ENCODE measurements at regions not wholly inside any gene's neighbourhood (a gene's known extent, or its start where the extent isn't known, plus 50 kb on each side); places are given as distances from the start of the nearest gene placed in this dataset.

GRCh38 chr15:98503970-98504369 lies 144.4 kb upstream of the IGF1R start:
- intact Hi-C loops (cut with DNase I) = no loop called here
- Histone ChIP-seq H3K27ac (peak overlapping the region in 2 of 4 donors; percentile 4 to 54), H3K4me3 (no peak overlapping the region), H3K27me3 (no peaks in the 10 kb centered on the region), H3K9me3 (peaks cover 0 to 6% (median 1%) of the 10 kb centered on the region in 4 donors), H3K4me1 (peaks cover 0 to 10% (median 6%) of the 10 kb centered on the region in 4 donors), H3K36me3 (no peaks in the 10 kb centered on the region)
- TF ChIP-seq POLR2AphosphoS5 (IDR thresholded peaks at IDR 0.05) (peak in 2 of 4 donors; percentile 30 to 35), POLR2A (IDR thresholded peaks at IDR 0.05) (no peak)
- DNase-seq = no peak
- 17 to 49% methylated on average over 8 of the region's 8 CpGs for WGBS, 2 donors

- Histone ChIP-seq H3K27ac (no peak overlapping the region), H3K4me1 (peaks cover 0 to 10% (median 6%) of the 10 kb centered on the region in 4 donors), H3K4me3 (no peak overlapping the region), H3K9me3 (peaks cover 0 to 1% (median 0%) of the 10 kb centered on the region in 4 donors), H3K27me3 (no peaks in the 10 kb centered on the region), H3K36me3 (no peaks in the 10 kb centered on the region)
- TF ChIP-seq EP300 (IDR thresholded peaks at IDR 0.05) (no peak), CTCF (IDR thresholded peaks at IDR 0.05) (no peak), POLR2A (IDR thresholded peaks at IDR 0.05) (no peak), POLR2AphosphoS5 (IDR thresholded peaks at IDR 0.05) (no peak)
- DNase-seq = no peak
- intact Hi-C loops (cut with DNase I) = no loop called here
- 87 to 88% methylated on average over 9 of the region's 9 CpGs for WGBS, 2 donors
Measured at GRCh38 chr15:98504998-98505397, 143.3 kb upstream of the IGF1R start.

GRCh38 chr15:98505611-98506031 lies 142.7 kb upstream of the IGF1R start:
- intact Hi-C loops (cut with DNase I) = no loop called here

GRCh38 chr15:98506172-98506571 lies 142.2 kb upstream of the IGF1R start:
- intact Hi-C loops (cut with DNase I) = no loop called here
- Histone ChIP-seq H3K4me3 (no peak overlapping the region), H3K4me1 (peaks cover 0 to 10% (median 6%) of the 10 kb centered on the region in 4 donors), H3K27ac (peak overlapping the region in 1 of 4 donors; percentile 27), H3K27me3 (no peaks in the 10 kb centered on the region), H3K36me3 (no peaks in the 10 kb centered on the region), H3K9me3 (no peaks in the 10 kb centered on the region)
- no peak for TF ChIP-seq POLR2A (IDR thresholded peaks at IDR 0.05)
- TF ChIP-seq CTCF (IDR thresholded peaks at IDR 0.05) = no peak
- TF ChIP-seq POLR2AphosphoS5 (IDR thresholded peaks at IDR 0.05) = no peak
- TF ChIP-seq EP300 (IDR thresholded peaks at IDR 0.05) = no peak
- WGBS, 2 donors = 87 to 91% methylated on average over 7 of the region's 7 CpGs
- no peak for DNase-seq

More at GRCh38 chr15:98505611-98506031, 142.7 kb upstream of the IGF1R start:
- H3K27me3 ChIP-seq = no peaks in the 10 kb centered on the region
- 45 to 66% methylated on average over 7 of the region's 7 CpGs for WGBS, 2 donors
- TF ChIP-seq POLR2A (IDR thresholded peaks at IDR 0.05) (no peak), EP300 (IDR thresholded peaks at IDR 0.05) (no peak), CTCF (IDR thresholded peaks at IDR 0.05) (no peak), POLR2AphosphoS5 (IDR thresholded peaks at IDR 0.05) (no peak)
- peak; percentile 77 for DNase-seq
- H3K27ac ChIP-seq = no peak overlapping the region
- H3K9me3 ChIP-seq = no peaks in the 10 kb centered on the region
- no peak overlapping the region for H3K4me3 ChIP-seq
- no peaks in the 10 kb centered on the region for H3K36me3 ChIP-seq
- peaks cover 0 to 10% (median 6%) of the 10 kb centered on the region in 4 donors for H3K4me1 ChIP-seq

GRCh38 chr15:98506711-98507110 lies 141.6 kb upstream of the IGF1R start:
- TF ChIP-seq CTCF (IDR thresholded peaks at IDR 0.05) (no peak), POLR2A (IDR thresholded peaks at IDR 0.05) (no peak), EP300 (IDR thresholded peaks at IDR 0.05) (no peak), POLR2AphosphoS5 (IDR thresholded peaks at IDR 0.05) (no peak)
- H3K36me3 ChIP-seq = no peaks in the 10 kb centered on the region
- H3K4me3 ChIP-seq = no peak overlapping the region
- no peaks in the 10 kb centered on the region for H3K9me3 ChIP-seq
- DNase-seq = no peak
- H3K27ac ChIP-seq = no peak overlapping the region
- no peaks in the 10 kb centered on the region for H3K27me3 ChIP-seq
- intact Hi-C loops (cut with DNase I) = no loop called here
- H3K4me1 ChIP-seq = peaks cover 0 to 10% (median 6%) of the 10 kb centered on the region in 4 donors
- WGBS, 2 donors = 80 to 85% methylated on average over 7 of the region's 7 CpGs

Measured in sigmoid colon (tissue), 6 donors.